Activated CD8-positive, alpha-beta memory T cell treated with anti-CD3 and anti-CD28 coated beads for 48 hours (primary cell): ENCODE measurements at regions not wholly inside any gene's neighbourhood (a gene's known extent, or its start where the extent isn't known, plus 50 kb on each side); places are given as distances from the start of the nearest gene placed in this dataset.
A peak's percentile ranks its signal among the peaks of the same experiment; 100 is the strongest.
"Not testable (repeated sequence)": the region's sequence is repeated elsewhere in the genome, so short reads cannot be mapped to it uniquely, and the experiment has no call there.

Experiments
- DNase-seq, 3 experiments: peaks; one replicate each; pipeline ENCODE4 v3.0.0-alpha.2; 2020; ENCODE audit warnings: low read depth in 2 of 3, low spot score in 2 of 3

GRCh38 chr10:31123946-31124345 is 92.3 kb upstream of the ZNF438 start:
- DNase-seq: no peak

- DNase-seq: no peak
Measured at GRCh38 chr10:31124852-31125251, 93.2 kb upstream of the ZNF438 start.

- no peak for DNase-seq
Measured at GRCh38 chr10:31125789-31126188, 94.1 kb upstream of the ZNF438 start.

GRCh38 chr10:31126593-31126992 is 94.9 kb upstream of the ZNF438 start:
- DNase-seq: no peak

- DNase-seq: no peak
Measured at GRCh38 chr10:31128536-31128935, 96.9 kb upstream of the ZNF438 start.

- no peak for DNase-seq
Measured at GRCh38 chr10:31129271-31129670, 97.6 kb upstream of the ZNF438 start.

GRCh38 chr10:31129880-31130405 is 98.3 kb upstream of the ZNF438 start:
- DNase-seq: no peak

GRCh38 chr10:31130406-31130805 is 98.7 kb upstream of the ZNF438 start:
- no peak for DNase-seq

- no peak for DNase-seq
Measured at GRCh38 chr10:31131251-31131650, 99.6 kb upstream of the ZNF438 start.

GRCh38 chr10:31132681-31133244 is 101.1 kb upstream of the ZNF438 start:
- DNase-seq: no peak

GRCh38 chr10:31133251-31133791 is 101.7 kb upstream of the ZNF438 start:
- no peak for DNase-seq

- DNase-seq: peak; percentile 32 to 40 (median 36)
Measured at GRCh38 chr10:31133792-31134310, 102.2 kb upstream of the ZNF438 start.

- DNase-seq: peak in 1 of 3 experiments; percentile 27
Measured at GRCh38 chr10:31134311-31134952, 102.8 kb upstream of the ZNF438 start.

GRCh38 chr10:31135171-31135570 is 103.5 kb upstream of the ZNF438 start:
- DNase-seq: no peak

GRCh38 chr10:31135791-31136190 is 104.1 kb upstream of the ZNF438 start:
- not testable (repeated sequence) for DNase-seq

- DNase-seq: no peak
Measured at GRCh38 chr10:31136386-31136785, 104.7 kb upstream of the ZNF438 start.

GRCh38 chr10:31136930-31137885 is 105.5 kb upstream of the ZNF438 start:
- DNase-seq: no peak

GRCh38 chr10:31138026-31138553 is 106.4 kb upstream of the ZNF438 start:
- DNase-seq: no peak

- DNase-seq: no peak
Measured at GRCh38 chr10:31139497-31139896, 107.8 kb upstream of the ZNF438 start.

GRCh38 chr10:31140716-31141115 is 109.1 kb upstream of the ZNF438 start:
- no peak for DNase-seq

GRCh38 chr10:31142026-31142425 is 110.4 kb upstream of the ZNF438 start:
- DNase-seq: no peak
